ENCODE measurements at regions not wholly inside any gene's neighbourhood (a gene's known extent, or its start where the extent isn't known, plus 50 kb on each side); places are given as distances from the start of the nearest gene placed in this dataset.

DNA sequence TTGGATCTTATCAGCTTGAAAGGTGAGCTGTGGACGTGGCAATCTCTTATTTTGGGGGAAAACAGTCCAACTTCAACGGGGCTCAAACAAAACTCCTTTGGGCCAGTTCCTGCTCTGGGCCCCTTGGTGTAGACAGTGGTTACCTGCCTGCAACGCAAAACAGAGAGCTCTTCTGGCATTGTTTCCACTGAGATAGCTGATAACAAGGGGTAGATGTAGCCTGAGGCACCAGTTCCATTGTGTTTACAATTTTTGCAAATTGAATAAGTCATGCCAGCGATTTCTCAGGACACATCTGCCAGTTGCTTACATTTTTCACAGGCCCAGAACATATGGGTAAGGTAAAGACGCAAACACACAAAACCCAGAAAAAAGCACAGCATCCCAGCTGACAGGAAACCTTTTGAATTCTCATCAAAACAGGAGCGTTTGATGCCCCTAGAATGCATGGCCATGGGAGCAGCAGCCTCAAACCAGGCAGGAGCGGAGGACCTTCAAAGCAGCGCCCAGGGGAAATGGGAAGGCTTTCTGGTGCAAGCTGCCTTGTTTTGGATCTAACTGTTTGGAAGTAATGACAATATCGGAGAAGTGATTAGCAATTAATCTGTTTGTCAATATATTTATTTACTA lies 259.7 kb downstream of the AACS start:
- Mint-ChIP-seq H3K27ac (no peak overlapping the region), H3K4me1 (no peaks in the 10 kb centered on the region), H3K9me3 (peaks cover 0 to 5% (median 2%) of the 10 kb centered on the region in 7 donors), H3K36me3 (no peaks in the 10 kb centered on the region), H3K4me3 (no peak overlapping the region), H3K27me3 (peaks cover 9% of the 10 kb centered on the region)
- DNase-seq (no peak), ATAC-seq (ENCODE audit: low read depth in 2 of 2) (no peak)
- H3K9me3 ChIP-seq (ENCODE audit: control insufficient read depth in 2 of 2, low read length in 2 of 2): no peaks in the 10 kb centered on the region
- H3K4me1 ChIP-seq (ENCODE audit: control insufficient read depth, insufficient read depth, low read length, poor library complexity, severe bottlenecking): no peaks in the 10 kb centered on the region
- H3K4me3 ChIP-seq (ENCODE audit: low read depth, low read length): no peak overlapping the region
- H3K36me3 ChIP-seq (ENCODE audit: control insufficient read depth, insufficient read depth, low read length): no peaks in the 10 kb centered on the region
- H3K27me3 ChIP-seq (ENCODE audit: control insufficient read depth, insufficient read depth, low read length): no peaks in the 10 kb centered on the region
- H3K27ac ChIP-seq (ENCODE audit: insufficient read depth, low read length, poor library complexity, severe bottlenecking): no peak overlapping the region

DNA sequence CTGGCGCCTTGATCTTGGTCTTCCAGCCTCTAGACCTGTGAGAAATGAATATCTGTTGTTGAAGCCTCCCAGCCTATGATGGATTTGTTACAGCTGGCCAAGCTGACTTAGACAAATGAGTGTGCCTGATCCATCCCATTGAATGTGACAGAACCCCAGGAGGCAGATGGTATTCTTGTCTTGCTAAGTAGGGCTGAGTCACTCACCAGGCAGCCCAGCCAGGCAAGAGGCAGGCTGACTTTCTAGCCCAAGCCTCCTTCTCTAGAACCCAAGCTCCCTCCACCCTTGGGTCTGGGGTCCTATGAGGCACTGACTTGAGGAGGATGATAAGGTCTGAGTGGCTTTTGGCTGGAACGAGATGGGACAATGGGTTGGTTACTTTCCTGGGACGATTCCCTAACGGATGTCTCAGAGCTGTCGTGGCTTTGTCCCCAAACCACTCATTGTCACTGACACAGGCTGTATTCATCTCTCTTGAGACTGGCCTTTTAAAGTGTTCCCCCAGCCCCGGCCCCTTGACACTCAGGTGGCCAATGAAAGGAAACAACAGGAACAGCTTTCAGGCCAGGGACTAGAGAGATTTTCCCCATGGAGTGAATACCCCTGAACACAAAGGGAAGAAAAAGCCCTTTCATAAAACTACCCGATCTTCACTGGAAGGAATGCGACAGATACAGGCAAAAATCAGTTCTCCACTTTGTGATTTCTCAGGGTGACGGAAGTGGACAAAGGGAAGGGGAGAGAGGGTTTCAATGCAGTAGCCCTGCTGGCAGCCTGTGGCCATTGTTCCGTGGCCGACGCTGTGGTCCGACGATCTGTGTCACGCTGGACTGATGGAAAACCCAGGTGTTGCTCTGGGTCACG lies 264.2 kb downstream of the AACS start:
- Mint-ChIP-seq H3K4me3 (no peak overlapping the region), H3K4me1 (no peaks in the 10 kb centered on the region), H3K27me3 (peaks cover 15% of the 10 kb centered on the region), H3K9me3 (peaks cover 0 to 4% (median 0%) of the 10 kb centered on the region in 7 donors), H3K36me3 (no peaks in the 10 kb centered on the region), H3K27ac (no peak overlapping the region)
- Histone ChIP-seq H3K36me3 (ENCODE audit: control insufficient read depth, insufficient read depth, low read length) (no peaks in the 10 kb centered on the region), H3K9me3 (ENCODE audit: control insufficient read depth in 2 of 2, low read length in 2 of 2) (no peaks in the 10 kb centered on the region), H3K4me3 (ENCODE audit: low read depth, low read length) (no peak overlapping the region), H3K4me1 (ENCODE audit: control insufficient read depth, insufficient read depth, low read length, poor library complexity, severe bottlenecking) (no peaks in the 10 kb centered on the region), H3K27me3 (ENCODE audit: control insufficient read depth, insufficient read depth, low read length) (no peaks in the 10 kb centered on the region), H3K27ac (ENCODE audit: insufficient read depth, low read length, poor library complexity, severe bottlenecking) (no peak overlapping the region)
- no peak for ATAC-seq (ENCODE audit: low read depth in 2 of 2)
- no peak for DNase-seq

DNA sequence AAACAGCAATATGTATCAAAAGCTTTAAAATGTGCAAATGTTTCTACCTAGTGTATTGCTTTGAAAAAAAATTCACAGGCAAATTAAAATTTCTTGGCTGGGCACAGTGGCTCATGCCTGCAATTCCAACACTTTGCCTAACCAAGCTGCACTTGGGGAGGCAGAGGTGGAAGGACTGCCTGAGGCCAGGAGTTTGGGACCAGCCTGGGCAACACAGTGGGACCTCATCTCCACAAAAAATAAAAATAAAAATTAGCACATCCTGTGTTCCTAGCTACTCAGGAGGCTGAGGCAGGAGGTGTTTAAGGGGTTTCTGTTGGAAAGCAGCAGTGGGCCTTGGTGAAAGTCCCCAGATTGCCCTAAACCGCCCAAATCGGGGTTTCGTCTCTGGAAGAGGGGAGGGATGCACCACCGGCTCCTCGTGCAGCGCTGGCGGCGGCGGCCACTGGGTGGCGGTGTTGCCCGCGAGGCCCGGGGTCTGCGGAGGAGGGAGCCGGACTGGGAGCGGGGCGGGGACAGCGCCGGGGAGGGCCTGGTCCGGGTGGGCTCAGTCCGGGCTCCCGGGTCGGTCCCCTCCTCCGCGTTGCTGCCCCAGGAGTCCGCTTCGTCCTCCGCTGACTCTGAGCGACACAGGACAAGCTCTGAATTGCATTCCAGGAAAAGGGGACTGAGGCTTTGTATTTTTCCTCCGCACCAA lies 265.6 kb downstream of the AACS start:
- Mint-ChIP-seq H3K36me3 (no peaks in the 10 kb centered on the region), H3K9me3 (peaks cover 0 to 4% (median 0%) of the 10 kb centered on the region in 7 donors), H3K27me3 (peaks cover 15% of the 10 kb centered on the region), H3K27ac (no peak overlapping the region), H3K4me3 (no peak overlapping the region), H3K4me1 (no peaks in the 10 kb centered on the region)
- H3K9me3 ChIP-seq (ENCODE audit: control insufficient read depth in 2 of 2, low read length in 2 of 2): no peaks in the 10 kb centered on the region
- no peak overlapping the region for H3K27ac ChIP-seq (ENCODE audit: insufficient read depth, low read length, poor library complexity, severe bottlenecking)
- ATAC-seq (ENCODE audit: low read depth in 2 of 2) (no peak), DNase-seq (peak in 2 of 3 donors; percentile 3 to 4)
- H3K4me3 ChIP-seq (ENCODE audit: low read depth, low read length): no peak overlapping the region
- no peaks in the 10 kb centered on the region for H3K4me1 ChIP-seq (ENCODE audit: control insufficient read depth, insufficient read depth, low read length, poor library complexity, severe bottlenecking)
- H3K27me3 ChIP-seq (ENCODE audit: control insufficient read depth, insufficient read depth, low read length): no peaks in the 10 kb centered on the region
- H3K36me3 ChIP-seq (ENCODE audit: control insufficient read depth, insufficient read depth, low read length): no peaks in the 10 kb centered on the region

DNA sequence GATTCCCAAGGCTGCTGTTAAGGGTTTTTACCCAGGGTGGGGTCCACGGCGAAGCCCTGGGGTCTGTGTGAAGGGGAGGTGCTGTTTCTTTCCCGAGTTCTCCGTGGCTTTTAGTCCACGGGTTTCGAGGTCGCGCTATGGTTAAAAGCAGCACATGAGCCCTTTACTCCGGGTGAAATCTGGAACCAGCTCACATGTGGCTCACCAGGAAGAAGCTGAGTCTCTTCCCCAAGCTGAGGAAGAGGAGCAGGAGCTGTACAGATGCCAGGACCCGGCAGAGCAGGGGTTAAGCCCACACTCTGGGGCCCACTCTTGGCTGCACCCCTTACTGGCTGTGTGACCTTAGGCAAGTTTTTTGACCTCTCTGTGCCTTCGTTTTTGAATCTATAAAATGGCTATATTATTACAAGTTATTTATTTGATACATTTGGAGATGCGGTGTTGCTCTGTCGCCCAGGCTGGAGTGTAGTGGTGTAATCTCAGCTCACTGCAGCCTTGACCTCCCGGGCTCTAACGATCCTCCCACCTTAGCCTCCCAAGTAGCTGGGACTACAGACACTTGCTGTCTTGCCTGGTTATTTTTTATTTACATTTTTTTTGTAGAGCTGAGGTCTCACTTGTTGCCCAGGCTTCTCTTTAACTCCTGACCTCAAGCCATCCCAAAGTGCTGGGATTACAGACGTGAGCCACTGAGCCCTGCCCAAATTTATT lies 266.3 kb downstream of the AACS start:
- H3K9me3 Mint-ChIP-seq: peaks cover 0 to 4% (median 0%) of the 10 kb centered on the region in 7 donors

DNA sequence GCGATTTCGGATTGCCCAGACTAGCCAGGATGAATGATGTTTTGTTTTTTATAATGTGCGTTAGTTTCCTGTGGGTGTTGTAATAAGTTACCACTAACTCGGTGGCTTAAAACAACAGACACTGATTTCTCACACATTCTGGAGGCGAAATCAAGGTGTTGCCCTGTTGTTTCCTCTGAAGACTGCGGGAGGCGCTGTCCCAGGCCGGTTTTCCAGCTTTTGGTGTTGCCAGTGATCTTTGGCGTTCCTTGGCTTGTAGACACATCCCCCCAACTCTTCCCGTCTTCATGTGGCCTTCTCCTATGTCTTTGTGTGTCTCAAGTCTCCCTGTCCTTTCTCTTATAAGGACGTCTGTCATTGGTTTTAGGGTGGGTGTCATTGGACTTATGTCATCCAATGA lies 267.7 kb downstream of the AACS start:
- H3K27ac ChIP-seq (ENCODE audit: insufficient read depth, low read length, poor library complexity, severe bottlenecking): no peak overlapping the region
- Mint-ChIP-seq H3K4me3 (no peak overlapping the region), H3K9me3 (peaks cover 0 to 4% (median 0%) of the 10 kb centered on the region in 7 donors), H3K27me3 (peaks cover 15% of the 10 kb centered on the region), H3K27ac (no peak overlapping the region), H3K36me3 (no peaks in the 10 kb centered on the region), H3K4me1 (no peaks in the 10 kb centered on the region)
- ATAC-seq (ENCODE audit: low read depth in 2 of 2): no peak
- H3K4me1 ChIP-seq (ENCODE audit: control insufficient read depth, insufficient read depth, low read length, poor library complexity, severe bottlenecking): no peaks in the 10 kb centered on the region
- no peak for DNase-seq
- no peaks in the 10 kb centered on the region for H3K27me3 ChIP-seq (ENCODE audit: control insufficient read depth, insufficient read depth, low read length)
- H3K36me3 ChIP-seq (ENCODE audit: control insufficient read depth, insufficient read depth, low read length): no peaks in the 10 kb centered on the region
- H3K9me3 ChIP-seq (ENCODE audit: control insufficient read depth in 2 of 2, low read length in 2 of 2): no peaks in the 10 kb centered on the region
- no peak overlapping the region for H3K4me3 ChIP-seq (ENCODE audit: low read depth, low read length)

More for the DNA sequence above, 266.3 kb downstream of the AACS start:
- Mint-ChIP-seq H3K36me3 (no peaks in the 10 kb centered on the region), H3K27me3 (peaks cover 15% of the 10 kb centered on the region), H3K27ac (no peak overlapping the region), H3K4me3 (no peak overlapping the region), H3K4me1 (no peaks in the 10 kb centered on the region)
- no peak for DNase-seq
- Histone ChIP-seq H3K9me3 (ENCODE audit: control insufficient read depth in 2 of 2, low read length in 2 of 2) (no peaks in the 10 kb centered on the region), H3K36me3 (ENCODE audit: control insufficient read depth, insufficient read depth, low read length) (no peaks in the 10 kb centered on the region), H3K4me3 (ENCODE audit: low read depth, low read length) (no peak overlapping the region), H3K27me3 (ENCODE audit: control insufficient read depth, insufficient read depth, low read length) (no peaks in the 10 kb centered on the region), H3K27ac (ENCODE audit: insufficient read depth, low read length, poor library complexity, severe bottlenecking) (no peak overlapping the region), H3K4me1 (ENCODE audit: control insufficient read depth, insufficient read depth, low read length, poor library complexity, severe bottlenecking) (no peaks in the 10 kb centered on the region)
- no peak for ATAC-seq (ENCODE audit: low read depth in 2 of 2)

DNA sequence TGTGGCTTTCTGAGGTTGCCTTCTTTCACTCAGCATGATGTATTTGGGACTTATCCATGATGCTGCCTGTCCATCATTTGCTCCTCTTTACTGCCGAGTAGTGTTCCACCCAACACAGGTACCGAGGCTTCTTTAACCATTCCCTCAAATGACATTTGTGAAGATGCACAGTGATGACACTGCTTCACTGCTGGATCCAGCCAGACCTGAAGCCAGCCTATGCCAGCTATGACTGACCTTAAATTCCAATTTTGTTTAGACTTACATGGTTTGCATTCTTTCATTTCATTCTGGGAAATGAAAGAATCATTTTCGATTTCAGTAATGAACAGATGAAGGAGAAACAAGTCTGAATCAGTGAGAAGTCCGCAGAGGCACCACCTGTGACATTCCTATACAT lies 271.0 kb downstream of the AACS start:
- H3K4me3 Mint-ChIP-seq: no peak overlapping the region
- Histone ChIP-seq H3K4me1 (ENCODE audit: control insufficient read depth, insufficient read depth, low read length, poor library complexity, severe bottlenecking) (no peaks in the 10 kb centered on the region), H3K27me3 (ENCODE audit: control insufficient read depth, insufficient read depth, low read length) (no peaks in the 10 kb centered on the region), H3K36me3 (ENCODE audit: control insufficient read depth, insufficient read depth, low read length) (no peaks in the 10 kb centered on the region), H3K9me3 (ENCODE audit: control insufficient read depth in 2 of 2, low read length in 2 of 2) (no peaks in the 10 kb centered on the region), H3K4me3 (ENCODE audit: low read depth, low read length) (no peak overlapping the region), H3K27ac (ENCODE audit: insufficient read depth, low read length, poor library complexity, severe bottlenecking) (no peak overlapping the region)
- no peaks in the 10 kb centered on the region for H3K4me1 Mint-ChIP-seq
- DNase-seq (no peak), ATAC-seq (ENCODE audit: low read depth in 2 of 2) (no peak)
- H3K27ac Mint-ChIP-seq: no peak overlapping the region
- H3K9me3 Mint-ChIP-seq: no peaks in the 10 kb centered on the region
- no peaks in the 10 kb centered on the region for H3K36me3 Mint-ChIP-seq
- peaks cover 10% of the 10 kb centered on the region for H3K27me3 Mint-ChIP-seq

DNA sequence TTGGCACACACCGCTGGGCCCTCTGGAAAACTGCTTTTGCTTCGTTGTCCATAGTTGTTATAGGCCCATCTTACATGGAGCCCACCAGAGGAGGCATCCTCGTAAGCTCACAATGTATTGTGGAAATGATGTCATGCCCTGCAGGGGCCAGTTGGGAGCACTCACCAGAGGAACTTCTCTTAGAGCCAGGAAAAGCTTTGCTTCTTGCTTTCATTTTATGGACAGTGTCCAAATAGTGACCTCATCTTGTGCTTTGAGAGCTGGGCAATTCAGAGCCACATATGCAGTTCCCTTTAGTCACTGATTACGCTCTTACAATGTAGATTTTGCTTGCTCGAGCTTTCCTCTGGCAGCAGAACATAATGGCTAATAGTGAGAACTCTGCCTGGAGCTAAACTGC lies 275.6 kb downstream of the AACS start:
- Mint-ChIP-seq H3K9me3 (peaks cover 0 to 1% (median 0%) of the 10 kb centered on the region in 7 donors), H3K4me3 (no peak overlapping the region), H3K4me1 (no peaks in the 10 kb centered on the region), H3K27ac (no peak overlapping the region), H3K27me3 (peaks cover 9% of the 10 kb centered on the region), H3K36me3 (no peaks in the 10 kb centered on the region)
- no peaks in the 10 kb centered on the region for H3K4me1 ChIP-seq (ENCODE audit: control insufficient read depth, insufficient read depth, low read length, poor library complexity, severe bottlenecking)
- H3K36me3 ChIP-seq (ENCODE audit: control insufficient read depth, insufficient read depth, low read length): no peaks in the 10 kb centered on the region
- ATAC-seq (ENCODE audit: low read depth in 2 of 2) (no peak), DNase-seq (no peak)
- no peak overlapping the region for H3K4me3 ChIP-seq (ENCODE audit: low read depth, low read length)
- H3K9me3 ChIP-seq (ENCODE audit: control insufficient read depth in 2 of 2, low read length in 2 of 2): no peaks in the 10 kb centered on the region
- H3K27ac ChIP-seq (ENCODE audit: insufficient read depth, low read length, poor library complexity, severe bottlenecking): no peak overlapping the region
- H3K27me3 ChIP-seq (ENCODE audit: control insufficient read depth, insufficient read depth, low read length): peaks cover 4% of the 10 kb centered on the region
